NCI-H69 (cell line): ENCODE measurements at regions not wholly inside any gene's neighbourhood (a gene's known extent, or its start where the extent isn't known, plus 50 kb on each side); places are given as distances from the start of the nearest gene placed in this dataset.

Experiments used
- DNase-seq: peaks from one replicate; lab custom pipeline; 2025; lab: John Stamatoyannopoulos, UW

DNA sequence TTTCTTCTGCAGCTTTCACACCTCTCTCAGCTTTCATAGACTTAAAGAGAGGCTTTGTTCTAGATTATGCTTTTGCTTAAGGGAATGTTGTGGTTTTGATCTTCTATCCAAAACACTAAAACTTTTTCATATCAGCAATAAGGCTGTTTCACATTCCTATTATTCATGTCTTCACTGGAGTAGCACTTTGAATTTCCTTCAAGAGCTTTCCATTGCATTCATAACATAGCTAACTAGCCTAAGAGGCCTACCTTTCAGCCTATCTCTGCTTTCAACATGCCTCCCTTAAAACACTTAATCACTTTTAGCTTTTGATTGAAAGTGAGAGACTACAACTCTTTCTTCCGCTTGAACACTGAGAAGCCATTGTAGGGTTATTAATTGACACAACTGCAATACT, 1117.0 kb upstream of the PHF14 start:
- no peak for DNase-seq

DNA sequence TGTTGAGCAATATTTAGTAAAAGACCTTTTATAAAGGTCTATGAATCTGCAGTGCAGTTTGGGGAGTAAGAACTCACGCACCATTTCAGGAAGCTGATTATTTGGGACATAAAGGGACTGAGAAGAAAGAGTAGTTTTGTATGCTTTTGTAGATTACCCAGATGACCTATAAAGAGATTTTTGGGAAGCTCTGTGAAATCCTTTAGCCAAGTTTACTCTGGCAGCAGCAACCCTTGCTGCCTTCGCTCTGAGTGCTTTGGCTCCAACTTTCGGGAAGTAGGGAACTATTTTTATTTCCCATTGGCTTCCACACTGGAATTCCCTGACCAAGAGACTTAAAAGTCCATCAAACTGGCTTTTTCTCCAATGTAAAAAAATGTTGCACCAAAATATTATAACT, 1110.1 kb upstream of the PHF14 start:
- DNase-seq: no peak

DNA sequence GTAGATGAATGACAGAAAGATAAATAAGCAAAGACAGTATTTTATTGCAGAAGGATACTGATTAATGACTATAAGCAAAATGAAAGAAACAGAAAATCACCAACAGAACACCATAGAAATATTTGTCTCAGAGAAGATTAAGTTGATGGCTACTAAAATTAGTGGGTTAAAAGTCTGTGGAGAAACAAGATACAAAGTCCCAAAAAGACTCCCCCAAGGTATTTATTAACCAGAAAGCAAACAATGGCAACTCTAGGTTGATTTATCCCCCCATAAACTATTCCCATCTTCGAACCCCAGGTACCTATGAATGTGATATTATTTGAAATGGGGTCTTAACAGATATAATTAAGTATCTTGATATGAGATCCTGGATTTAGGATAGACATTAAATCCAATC, 1104.5 kb upstream of the PHF14 start:
- DNase-seq: no peak

DNA sequence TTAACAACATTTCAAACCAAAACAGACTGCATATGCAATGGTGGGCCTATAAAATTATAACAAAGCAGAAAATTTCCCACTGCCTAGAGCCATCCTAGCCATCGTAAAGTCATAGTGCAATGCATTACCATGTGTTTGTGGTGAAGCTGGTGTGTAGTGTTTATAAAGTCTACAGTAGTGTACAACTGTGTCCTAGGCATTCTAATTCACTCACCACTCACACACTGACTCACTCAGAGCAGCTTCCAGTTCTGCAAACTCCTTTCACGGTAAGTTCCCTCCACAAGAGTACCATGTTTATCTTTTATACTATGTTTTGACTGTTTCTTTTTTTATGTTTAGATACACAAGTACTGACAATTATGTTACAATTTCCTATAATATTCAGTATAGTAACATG, 1104.1 kb upstream of the PHF14 start:
- DNase-seq: no peak

DNA sequence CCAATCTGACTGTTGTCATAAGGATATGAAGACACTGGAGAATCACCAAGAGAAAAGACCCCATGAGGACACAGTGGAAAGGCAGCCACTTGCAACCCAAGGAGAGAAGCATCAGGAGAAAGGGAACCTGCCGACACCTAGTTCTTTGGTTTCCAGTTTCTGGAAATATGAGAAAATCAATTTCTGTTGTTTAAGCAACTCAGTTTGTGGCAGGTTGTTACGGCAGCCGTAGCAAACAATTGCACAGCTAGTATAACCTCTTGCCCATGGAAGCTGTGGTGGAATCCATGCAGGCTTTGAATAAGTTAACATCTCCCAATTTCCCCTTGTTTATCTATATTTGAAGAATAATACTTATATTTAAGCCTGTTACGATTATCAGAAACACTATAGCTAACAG, 1103.0 kb upstream of the PHF14 start:
- no peak for DNase-seq

DNA sequence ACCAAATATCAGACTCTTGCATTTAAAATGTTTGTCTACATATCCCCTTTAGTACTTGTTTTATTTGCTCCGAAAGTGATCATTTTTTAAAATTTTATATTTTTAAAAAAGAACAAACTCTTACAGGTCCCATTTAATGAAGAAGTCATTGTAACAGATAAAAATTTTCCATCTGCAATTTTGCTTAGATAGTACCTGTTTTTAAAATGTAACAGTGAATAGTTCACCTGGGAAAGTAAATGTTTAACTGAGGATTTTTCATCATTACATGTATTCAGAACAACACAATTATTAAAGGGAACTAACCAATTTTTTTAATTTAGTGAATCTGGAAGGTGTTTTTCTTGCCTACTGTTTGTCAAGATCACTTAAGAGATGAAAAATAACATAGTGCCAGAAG, 1099.5 kb upstream of the PHF14 start:
- no peak for DNase-seq

DNA sequence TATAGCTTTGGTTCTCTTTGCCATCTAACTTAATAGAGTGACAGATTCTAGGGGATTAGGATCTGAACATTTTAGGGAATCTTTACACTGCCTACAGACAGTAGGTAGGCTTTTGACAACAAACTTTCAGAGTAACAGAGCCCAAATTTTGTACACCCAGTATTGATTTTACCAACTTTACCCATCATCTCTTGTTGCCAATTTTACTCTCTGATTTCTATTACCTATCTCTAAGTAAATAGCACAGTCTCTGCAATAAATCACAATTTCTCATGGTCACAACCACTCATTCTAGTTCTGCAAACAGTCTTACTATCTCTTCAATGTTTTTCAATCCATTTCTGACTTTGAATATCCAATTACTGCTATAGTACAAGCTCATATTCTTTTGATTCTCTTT, 1097.6 kb upstream of the PHF14 start:
- no peak for DNase-seq

DNA sequence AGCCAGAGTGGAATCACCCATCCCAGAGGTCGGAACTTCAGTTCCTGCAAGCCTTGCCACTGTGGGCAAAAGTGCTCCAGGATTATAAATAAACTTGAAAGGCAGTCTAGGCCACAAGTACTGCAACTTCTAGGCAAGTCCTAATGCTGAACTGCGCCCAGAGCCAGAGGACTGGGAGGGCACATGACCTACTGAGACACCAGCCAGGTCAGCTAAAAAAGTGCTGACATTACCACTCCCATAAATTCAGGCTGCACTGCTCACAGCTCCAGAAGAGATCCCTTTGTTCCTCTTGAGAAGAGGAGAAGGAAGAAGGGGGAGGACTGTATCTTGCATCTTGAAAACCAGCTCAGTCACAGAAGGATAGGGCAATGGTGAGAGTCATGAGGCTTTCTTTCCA, 1084.1 kb upstream of the PHF14 start:
- no peak for DNase-seq

DNA sequence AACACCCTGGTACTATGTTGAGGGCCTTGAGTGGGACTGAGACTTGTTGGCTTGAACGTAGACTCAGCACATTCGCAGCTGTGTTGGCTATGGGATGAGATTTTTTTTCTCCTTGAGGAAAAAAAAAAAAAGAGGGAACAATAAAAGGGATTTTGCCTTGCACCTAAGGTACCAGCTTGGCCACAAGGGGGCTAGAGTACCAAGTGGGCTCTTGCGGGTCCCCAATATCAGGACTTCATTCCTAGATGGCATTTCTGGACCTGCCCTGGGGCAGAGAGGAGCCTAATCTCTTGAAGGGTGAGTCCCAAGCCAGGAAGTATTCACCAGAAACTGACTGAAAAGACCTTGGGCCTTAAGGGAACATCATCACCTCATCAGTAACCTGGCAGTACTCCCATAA, 1083.6 kb upstream of the PHF14 start:
- peak; percentile 9 for DNase-seq

DNA sequence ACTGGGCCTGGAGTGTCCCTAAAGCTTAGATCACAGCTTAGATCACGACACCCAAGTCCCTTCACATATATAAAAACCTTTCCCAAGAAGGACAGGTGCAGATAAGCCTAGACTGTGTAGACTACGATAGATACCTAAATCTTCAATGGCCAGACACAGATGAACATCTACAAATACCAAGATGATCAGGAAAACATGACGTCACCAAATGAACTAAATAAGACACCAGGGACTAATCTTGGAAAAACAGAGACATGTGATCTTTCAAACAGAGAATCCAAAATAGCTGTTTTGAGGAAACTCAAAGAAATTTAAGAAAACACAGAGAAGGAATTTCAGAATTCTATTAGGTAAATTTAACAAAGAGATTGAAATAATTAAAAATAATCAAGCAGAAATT, 1082.6 kb upstream of the PHF14 start:
- no peak for DNase-seq

DNA sequence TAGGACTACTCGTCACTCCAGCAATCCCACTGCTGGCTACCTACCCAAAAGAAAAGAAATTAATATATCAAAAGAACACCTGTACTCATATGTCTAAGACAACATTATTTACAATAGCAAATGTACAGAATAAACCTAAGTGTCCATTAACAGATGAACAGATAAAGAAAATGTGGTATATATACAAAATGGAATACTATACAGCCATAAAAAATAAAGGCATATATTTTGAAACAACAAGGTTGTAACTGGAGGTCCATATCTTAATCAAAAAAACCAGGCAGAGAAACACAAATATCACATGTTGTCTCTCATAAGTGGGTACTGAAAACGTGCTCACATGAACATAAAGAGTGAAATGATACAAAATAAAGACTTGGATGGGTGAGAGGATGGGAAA, 1073.3 kb upstream of the PHF14 start:
- DNase-seq: no peak

DNA sequence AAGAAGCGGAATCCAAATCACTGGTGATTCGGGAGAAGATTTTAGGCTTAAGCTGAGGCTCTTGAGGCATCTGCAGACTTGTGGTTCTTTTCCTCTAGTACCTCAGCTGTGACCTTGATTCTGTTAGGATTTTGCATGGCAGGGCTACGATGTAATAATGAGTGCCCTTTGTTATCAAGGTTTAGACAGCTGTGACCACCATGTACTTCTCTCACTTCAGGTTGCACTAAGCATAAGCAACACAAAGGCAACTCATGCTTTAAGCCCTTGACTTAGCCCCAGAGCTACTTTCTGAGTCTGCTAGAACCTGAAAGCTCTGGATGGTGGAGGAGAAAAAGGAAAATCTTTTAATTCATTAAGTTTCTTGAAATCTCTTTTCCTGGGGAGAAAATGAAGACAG, 1052.3 kb upstream of the PHF14 start:
- peak; percentile 30 for DNase-seq

DNA sequence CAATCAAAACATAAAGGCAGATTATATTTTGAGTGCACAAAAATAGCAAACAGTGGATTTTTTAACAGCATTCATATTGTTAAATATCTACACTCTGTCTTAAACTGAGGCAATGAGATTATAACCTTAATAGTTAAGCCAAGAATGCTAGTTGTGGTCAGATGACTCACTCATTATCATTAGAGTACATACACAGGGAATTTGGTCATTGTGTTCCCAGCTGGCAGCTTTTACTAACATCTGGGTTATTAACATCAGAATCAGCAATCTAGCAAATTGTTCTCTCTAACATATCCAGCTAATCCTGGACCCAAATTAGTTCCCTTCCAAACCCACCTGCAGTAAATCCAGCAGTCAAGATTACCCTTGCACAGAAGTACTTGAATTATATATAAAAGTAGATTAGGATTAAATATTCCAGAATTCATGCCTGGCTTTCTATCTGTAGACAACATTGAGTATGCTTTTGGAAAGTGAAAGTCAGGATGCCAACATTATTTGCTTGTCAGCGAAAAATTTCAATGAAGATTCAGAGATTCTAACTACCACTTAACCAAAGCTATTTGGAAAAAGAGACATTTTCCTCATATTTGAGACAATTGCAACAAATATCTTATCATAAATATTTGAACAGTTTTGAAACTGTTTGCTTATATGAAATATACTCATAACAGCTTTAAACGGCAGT, 1035.6 kb upstream of the PHF14 start:
- peak; percentile 71 for DNase-seq

DNA sequence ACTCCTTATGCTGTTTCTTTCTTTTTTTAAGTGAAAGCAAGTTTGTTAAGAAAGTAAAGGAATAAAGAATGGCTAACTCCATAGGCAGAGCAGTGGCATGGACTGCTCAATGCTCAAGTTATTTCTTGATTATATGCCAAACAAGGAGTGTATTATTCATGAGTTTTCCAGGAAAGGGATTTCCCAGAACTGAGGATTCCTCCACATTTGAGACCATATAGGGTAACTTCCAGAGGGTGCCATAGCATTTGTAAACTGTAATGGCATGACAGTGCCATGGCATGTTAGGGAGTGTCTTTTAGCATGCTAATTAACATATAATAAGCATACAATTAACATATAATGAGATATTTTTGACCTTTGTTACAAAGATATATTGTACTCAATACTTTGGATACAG, 1034.5 kb upstream of the PHF14 start:
- no peak for DNase-seq

DNA sequence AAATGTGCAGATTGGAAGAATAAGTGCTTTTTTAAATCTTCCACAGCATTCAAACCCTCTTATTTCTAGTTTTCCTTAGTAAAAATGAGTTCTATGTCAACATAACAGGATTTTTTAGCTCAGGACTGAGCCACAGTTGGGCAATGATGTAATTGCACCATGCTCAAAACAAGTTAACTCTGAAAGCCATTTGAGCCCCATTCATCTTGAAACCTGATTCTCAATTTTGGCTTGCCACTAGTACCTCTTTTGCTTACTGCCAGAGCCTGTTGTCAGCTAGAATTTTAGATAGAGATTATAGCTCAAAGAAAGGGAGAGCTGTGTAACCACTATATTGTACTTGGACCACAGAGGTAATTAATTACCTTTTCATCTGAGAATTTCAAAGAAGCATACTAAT, 1028.5 kb upstream of the PHF14 start:
- peak; percentile 93 for DNase-seq

DNA sequence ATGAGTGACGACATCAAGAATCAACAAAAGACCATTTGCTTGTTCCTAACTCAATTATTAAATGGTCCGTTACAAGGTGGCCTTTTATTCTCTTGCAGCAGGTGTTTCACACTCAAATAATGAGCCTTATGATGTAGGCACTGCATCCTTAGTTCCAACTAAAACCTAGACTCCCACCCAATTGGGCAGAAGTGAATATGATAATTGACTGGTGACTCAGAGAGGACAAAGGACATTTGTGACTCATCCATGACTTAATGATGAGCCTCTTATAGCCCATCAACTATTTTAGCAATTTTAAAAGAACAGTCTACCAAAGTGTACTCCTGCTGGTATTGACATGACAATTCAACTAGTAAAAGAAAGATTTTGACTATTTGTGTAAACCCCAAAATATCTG, 1027.8 kb upstream of the PHF14 start:
- peak; percentile 95 for DNase-seq

DNA sequence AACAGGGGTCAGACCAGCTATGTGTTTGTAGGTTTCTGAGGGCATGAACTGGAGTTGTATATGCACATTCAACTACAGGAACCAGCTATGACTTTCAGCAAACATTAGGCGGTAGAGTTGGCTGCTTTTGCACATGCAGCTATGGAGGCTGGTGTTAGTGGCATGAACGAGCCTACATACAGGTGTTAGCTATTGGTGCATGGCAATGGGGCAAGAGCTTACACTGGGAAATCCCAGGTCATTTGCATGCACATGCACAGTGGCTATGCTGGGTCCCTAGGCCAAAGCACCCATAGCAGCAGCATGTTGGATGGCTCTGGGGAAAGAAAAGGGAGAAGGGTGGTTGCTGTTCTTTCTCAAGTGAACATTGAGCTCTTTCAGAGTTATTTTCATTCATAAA, 1018.5 kb upstream of the PHF14 start:
- no peak for DNase-seq

DNA sequence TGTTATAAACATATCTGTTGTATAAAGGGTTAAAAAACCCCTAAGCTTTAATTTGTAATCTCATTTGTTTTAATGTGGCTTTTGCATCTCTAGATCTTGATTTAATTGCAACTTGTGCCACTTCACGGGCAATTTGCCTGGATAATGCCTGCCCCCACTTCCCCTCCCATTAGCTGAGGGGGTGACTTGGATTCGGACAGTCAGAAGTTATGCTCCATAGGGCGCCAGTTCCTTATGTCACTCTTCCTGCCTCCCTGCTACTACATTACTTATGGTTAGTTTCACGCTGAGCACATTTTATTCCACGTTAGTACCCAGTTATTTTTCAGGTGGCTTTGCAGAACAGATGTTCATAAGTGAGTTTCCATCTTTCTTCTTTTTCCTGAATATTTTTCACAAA, 1015.2 kb upstream of the PHF14 start:
- peak; percentile 98 for DNase-seq

DNA sequence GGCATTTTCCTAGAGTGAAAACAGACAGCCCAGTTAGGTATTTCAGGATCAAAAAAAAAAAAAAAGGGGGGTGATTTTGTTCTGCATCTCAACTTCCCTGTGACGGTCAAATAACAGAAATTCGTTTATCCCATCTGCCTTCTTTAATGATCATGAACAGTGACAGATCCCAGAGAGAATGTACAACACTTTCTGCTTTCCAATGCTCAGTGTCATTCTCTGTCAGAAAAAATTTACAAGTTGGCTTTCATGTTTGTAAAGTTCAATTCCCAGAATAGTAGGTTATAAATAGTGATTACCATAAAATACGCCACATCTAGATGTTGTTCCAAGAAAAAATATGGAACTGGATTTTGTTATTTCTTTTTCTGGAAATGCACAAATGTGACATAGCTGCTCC, 1013.2 kb upstream of the PHF14 start:
- DNase-seq: no peak

DNA sequence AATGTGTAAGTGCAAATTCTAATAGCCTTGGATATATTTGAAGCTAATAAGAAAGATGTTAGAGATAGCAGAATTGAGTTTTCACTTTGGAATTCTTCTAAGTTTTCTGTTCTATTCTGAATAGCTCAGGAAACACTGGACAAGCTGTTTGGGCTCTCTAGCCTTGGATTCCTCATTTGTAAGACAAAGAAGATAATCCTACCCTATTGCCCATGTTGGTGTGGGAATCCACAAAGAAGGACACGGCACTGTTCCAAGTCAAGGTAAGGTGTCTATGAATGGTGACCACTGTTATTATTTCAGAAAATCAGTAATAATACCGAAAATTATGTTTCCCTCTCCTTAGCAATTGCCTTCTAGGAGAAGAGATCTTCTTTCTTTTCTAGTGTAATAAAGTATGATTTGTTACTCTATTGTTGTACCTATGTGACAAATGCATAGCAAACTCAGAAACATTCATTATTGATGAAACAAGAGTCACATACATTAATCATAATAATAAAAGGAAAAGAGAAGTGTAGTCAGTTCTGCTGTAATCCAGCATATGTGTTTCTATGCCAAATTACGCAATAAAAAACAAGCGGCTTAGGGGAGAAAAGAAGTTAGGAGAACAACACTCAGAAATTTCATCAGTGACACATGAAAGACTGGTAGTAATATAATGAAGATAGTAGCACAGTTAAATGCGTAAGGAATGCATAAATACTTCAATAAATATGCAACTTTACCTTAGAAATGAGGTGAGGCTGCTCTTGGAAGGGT, 1012.3 kb upstream of the PHF14 start:
- DNase-seq: no peak

DNA sequence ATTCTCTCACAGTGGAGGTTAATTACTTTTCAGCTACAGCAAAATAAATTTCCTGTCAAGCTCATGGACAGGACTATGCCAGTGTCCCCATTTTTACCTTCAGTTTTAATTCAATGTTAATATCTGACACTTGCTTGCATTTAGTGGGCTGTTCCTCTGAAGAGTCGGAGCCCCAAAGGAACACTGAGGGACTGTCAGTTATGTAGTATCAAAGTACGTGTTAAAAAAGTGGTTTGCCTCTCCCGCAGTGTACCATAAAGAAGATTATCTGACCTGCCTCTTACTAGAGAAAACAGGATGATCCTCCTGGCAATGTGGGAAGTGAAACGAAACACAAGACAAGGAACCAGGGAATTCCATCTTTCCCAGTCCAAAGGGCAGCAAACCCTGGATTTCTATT, 1010.9 kb upstream of the PHF14 start:
- DNase-seq: no peak

DNA sequence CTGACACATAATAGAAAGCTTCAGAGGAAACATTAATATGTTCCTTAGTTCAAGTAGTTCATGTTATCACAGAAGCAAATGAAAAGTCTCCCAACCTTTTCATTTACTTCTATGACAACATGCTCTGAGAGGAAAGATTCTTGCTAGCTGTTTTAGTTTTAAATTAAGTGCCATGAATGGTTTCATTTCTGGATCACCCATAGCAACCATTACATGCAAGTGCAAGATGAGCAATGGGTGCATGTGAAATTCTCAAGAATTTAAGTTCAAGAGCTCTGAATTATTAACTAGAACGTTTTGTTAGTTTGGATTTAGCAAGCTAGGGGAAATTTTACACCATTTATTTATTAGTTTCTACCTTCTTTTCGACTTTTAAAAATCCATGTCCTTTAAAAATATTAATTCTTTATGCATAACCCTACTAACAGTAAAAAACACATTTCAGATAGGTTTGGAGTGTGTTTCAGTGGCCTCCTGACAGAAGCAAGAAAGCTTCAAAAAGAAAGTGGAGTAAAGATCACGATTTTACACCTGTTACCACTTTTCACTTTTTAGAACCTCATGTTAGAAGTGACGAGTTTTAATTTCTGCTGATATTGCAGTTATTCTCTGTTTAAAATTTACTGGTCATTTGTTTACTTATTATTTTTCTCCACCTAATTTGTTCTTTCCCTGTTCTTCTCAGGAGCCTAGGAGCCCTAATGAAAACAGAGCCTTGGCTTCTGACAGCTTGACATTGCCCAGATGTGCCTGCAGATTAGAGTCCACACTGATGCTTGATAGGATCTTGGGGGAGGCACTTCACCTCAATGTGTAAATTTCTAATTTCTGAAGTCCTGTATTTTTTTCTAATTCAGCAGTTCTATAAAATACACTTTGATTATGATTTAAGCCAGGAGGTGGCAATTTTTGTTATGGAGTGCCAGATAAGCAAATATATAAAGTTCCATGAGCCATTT, 995.3 kb upstream of the PHF14 start:
- DNase-seq: no peak
